H1 (cell line): ENCODE measurements at regions not wholly inside any gene's neighbourhood (a gene's known extent, or its start where the extent isn't known, plus 50 kb on each side); places are given as distances from the start of the nearest gene placed in this dataset.

ENCODE experiments used
- CTCF ChIA-PET: fragments of 300-600 bp; sonication (Branson Sonifier 250); formaldehyde crosslinking; loops from one replicate; lab custom pipeline; 2021; ENCODE audit not compliant: partially characterized antibody; lab: Charles Lee
- POLR2A ChIA-PET: fragments of 300-600 bp; sonication (Branson Sonifier 250); formaldehyde crosslinking; loops from one replicate; lab custom pipeline; 2021; ENCODE audit warnings: inconsistent platforms; ENCODE audit not compliant: partially characterized antibody; lab: Charles Lee
- DNase-seq, 2 experiments: peaks; one replicate each; pipeline versions ENCODE4 v3.0.0 to v3.0.0-alpha.2; 2010 to 2022; ENCODE audit warnings: low spot score in 2 of 2, low read depth in 1 of 2, mixed read lengths in 1 of 2
- FAIRE-seq: peaks from 2 replicates; lab custom pipeline; 2011; peaks lifted over from hg19 to GRCh38; lab: Jason Lieb, UNC
- H2AFZ ChIP-seq: 2 replicates; pipeline ENCODE4 v1.8.1; 2012; ENCODE audit warnings: low read length, inconsistent platforms
- H2AK5ac ChIP-seq: 2 replicates; pipeline ENCODE4 v1.6.1; 2013; ENCODE audit warnings: low read depth, low read length
- H2BK120ac ChIP-seq: replicated peaks from 2 replicates; pipeline ENCODE3; 2013; ENCODE audit warnings: low read depth, low read length, inconsistent platforms
- H2BK12ac ChIP-seq: 2 replicates; pipeline ENCODE4 v1.6.1; 2013; ENCODE audit warnings: low read depth, low read length
- H2BK15ac ChIP-seq: 2 replicates; pipeline ENCODE4 v1.6.1; 2013; ENCODE audit warnings: low read length
- H2BK20ac ChIP-seq: 2 replicates; pipeline ENCODE4 v1.6.1; 2013; ENCODE audit warnings: low read length
- H2BK5ac ChIP-seq: 2 replicates; pipeline ENCODE4 v1.6.1; 2013; ENCODE audit warnings: low read depth, low read length
- H3K14ac ChIP-seq: 2 replicates; pipeline ENCODE4 v1.6.1; 2013; ENCODE audit warnings: inconsistent platforms; ENCODE audit not compliant: insufficient read length
- H3K18ac ChIP-seq: 2 replicates; pipeline ENCODE4 v1.6.1; 2013; ENCODE audit warnings: low read length; ENCODE audit errors: extremely low read depth
- H3K23ac ChIP-seq: 2 replicates; pipeline ENCODE4 v1.6.1; 2013; ENCODE audit warnings: inconsistent platforms; ENCODE audit not compliant: insufficient read length
- H3K23me2 ChIP-seq: 2 replicates; pipeline ENCODE4 v1.6.1; 2013; ENCODE audit warnings: low read depth, low read length
- H3K27ac ChIP-seq: 2 replicates; pipeline ENCODE4 v1.6.1; 2011; ENCODE audit warnings: low read depth, low read length, inconsistent platforms
- H3K27me3 ChIP-seq, 4 experiments: replicated peaks in 1 of 4; 1 replicate in 1 of 4; 2 replicates in 3 of 4; pipeline versions ENCODE4 v1.6.1 to v1.8.1; 2011 to 2013; ENCODE audit warnings: low read length in 3 of 4, mild to moderate bottlenecking in 3 of 4, inconsistent platforms in 2 of 4, mixed read lengths in 2 of 4, moderate library complexity in 1 of 4; ENCODE audit not compliant: control insufficient read depth in 3 of 4, insufficient read depth in 3 of 4; ENCODE audit errors: extremely low read depth in 1 of 4
- H3K36me3 ChIP-seq, 4 experiments: 2 replicates each; pipeline versions ENCODE4 v1.6.1 to v1.8.1; 2011 to 2013; ENCODE audit warnings: mild to moderate bottlenecking in 4 of 4, low read length in 3 of 4, moderate library complexity in 2 of 4, control low read depth in 1 of 4, inconsistent platforms in 1 of 4; ENCODE audit not compliant: insufficient read depth in 4 of 4, control insufficient read depth in 2 of 4
- H3K4ac ChIP-seq: replicated peaks from 2 replicates; pipeline ENCODE3; 2013; ENCODE audit warnings: low read length, low read depth, mixed read lengths, inconsistent platforms; ENCODE audit not compliant: insufficient read length
- H3K4me1 ChIP-seq, 4 experiments: replicated peaks in 1 of 4; 1 replicate in 1 of 4; 2 replicates in 3 of 4; pipeline versions ENCODE4 v1.6.1 to v1.8.1; 2011 to 2013; ENCODE audit warnings: low read length in 3 of 4, inconsistent platforms in 2 of 4, mixed read lengths in 1 of 4; ENCODE audit not compliant: insufficient read depth in 4 of 4, control insufficient read depth in 3 of 4
- H3K4me2 ChIP-seq, 2 experiments: 2 replicates each; pipeline versions ENCODE4 v1.6.1 to v1.8.1; 2011 to 2013; ENCODE audit warnings: low read depth in 2 of 2, low read length in 2 of 2, control low read depth in 1 of 2, inconsistent platforms in 1 of 2, mild to moderate bottlenecking in 1 of 2; ENCODE audit not compliant: insufficient read depth in 1 of 2
- H3K4me3 ChIP-seq, 4 experiments: fragments of 200-600, 300-600 bp in 1 of 4; sonication (generic), shearing (Covaris generic), sonication (Bioruptor Twin) in 1 of 4; 2 replicates each; pipeline versions ENCODE4 v1.5.1 to v1.8.1; 2011 to 2016; ENCODE audit warnings: low read length in 4 of 4, low read depth in 3 of 4, control low read depth in 2 of 4, inconsistent platforms in 2 of 4, mild to moderate bottlenecking in 2 of 4, mixed read lengths in 1 of 4, moderate library complexity in 1 of 4; ENCODE audit not compliant: insufficient read depth in 2 of 4; ENCODE audit errors: extremely low read depth in 1 of 4
- H3K56ac ChIP-seq: replicated peaks from 2 replicates; pipeline ENCODE3; 2013; ENCODE audit warnings: low read depth, mild to moderate bottlenecking, mixed read lengths, low read length, inconsistent platforms; ENCODE audit not compliant: insufficient read length
- H3K79me1 ChIP-seq: 2 replicates; pipeline ENCODE4 v1.6.1; 2013; ENCODE audit warnings: low read depth, low read length, control low read depth
- H3K79me2 ChIP-seq, 2 experiments: 2 replicates each; pipeline versions ENCODE4 v1.6.1 to v1.8.1; 2012 to 2013; ENCODE audit warnings: low read length in 2 of 2, mild to moderate bottlenecking in 2 of 2, inconsistent platforms in 1 of 2; ENCODE audit not compliant: insufficient read depth in 2 of 2, control insufficient read depth in 1 of 2
- H3K9ac ChIP-seq, 4 experiments: replicated peaks in 1 of 4; 1 replicate in 1 of 4; 2 replicates in 3 of 4; pipeline versions ENCODE4 v1.6.1 to v1.8.1; 2011 to 2013; ENCODE audit warnings: low read depth in 3 of 4, low read length in 3 of 4, control low read depth in 2 of 4, mild to moderate bottlenecking in 2 of 4, moderate library complexity in 2 of 4, inconsistent platforms in 1 of 4; ENCODE audit errors: extremely low read depth in 1 of 4
- H3K9me3 ChIP-seq, 2 experiments: 2 replicates each; pipeline versions ENCODE4 v1.6.1 to v1.8.1; 2012 to 2013; ENCODE audit warnings: mild to moderate bottlenecking in 2 of 2, moderate library complexity in 2 of 2, control low read depth in 1 of 2, inconsistent platforms in 1 of 2, low read depth in 1 of 2, low read length in 1 of 2, mixed read lengths in 1 of 2; ENCODE audit not compliant: insufficient read depth in 2 of 2
- H4K20me1 ChIP-seq, 2 experiments: replicated peaks in 1 of 2; 2 replicates each; pipeline versions ENCODE3 to v1.8.1; 2011 to 2013; ENCODE audit warnings: inconsistent platforms in 2 of 2, low read length in 2 of 2, mild to moderate bottlenecking in 1 of 2; ENCODE audit not compliant: insufficient read depth in 2 of 2, control insufficient read depth in 1 of 2
- H4K5ac ChIP-seq: 2 replicates; pipeline ENCODE4 v1.6.1; 2013; ENCODE audit warnings: low read length, low read depth, mixed read lengths, inconsistent platforms; ENCODE audit not compliant: insufficient read length
- H4K8ac ChIP-seq: 2 replicates; pipeline ENCODE4 v1.8.0; 2013; ENCODE audit warnings: mild to moderate bottlenecking, moderate library complexity, low read length, inconsistent platforms; ENCODE audit not compliant: insufficient read depth; ENCODE audit errors: extremely low read depth
- H4K91ac ChIP-seq: replicated peaks from 2 replicates; pipeline ENCODE3; 2013; ENCODE audit warnings: low read length, mixed read lengths, inconsistent platforms; ENCODE audit not compliant: insufficient read length
- SP2 ChIP-seq: IDR thresholded peaks from 2 replicates; pipeline ENCODE4 v1.6.1; 2012; ENCODE audit warnings: mild to moderate bottlenecking, low read length, inconsistent platforms
- SRF ChIP-seq: IDR thresholded peaks from 2 replicates; pipeline ENCODE4 v1.6.1; 2011; ENCODE audit warnings: mild to moderate bottlenecking, low read depth, low read length, moderate library complexity
- WGBS, 2 experiments: shearing (Covaris generic) in 1 of 2; methylation state at CpG; one replicate each; pipeline versions ENCODE4 v1.1.6 to v1.1.7; 2013 to 2015; ENCODE audit warnings: low lambda C conversion rate in 2 of 2, mixed read lengths in 2 of 2, inconsistent platforms in 1 of 2, low coverage in 1 of 2, missing lambda C conversion rate in 1 of 2; ENCODE audit not compliant: insufficient replicate concordance in 2 of 2, insufficient coverage in 1 of 2, insufficient read length in 1 of 2; ENCODE audit errors: extremely low coverage in 1 of 2, missing lambda C conversion rate in 1 of 2; 5-methylcytosine and 5-hydroxymethylcytosine counted together

- FAIRE-seq (no peak), DNase-seq (no peak)
- H3K4me3 ChIP-seq, result no peak overlapping the region
- H2BK15ac ChIP-seq, result no peak overlapping the region
- no peak overlapping the region for H3K56ac ChIP-seq
- no peak overlapping the region for H2AK5ac ChIP-seq
- no peaks in the 10 kb centered on the region for H3K9me3 ChIP-seq
- H3K14ac ChIP-seq, result no peak overlapping the region
- H2BK12ac ChIP-seq, result no peak overlapping the region
- no peak overlapping the region for H4K5ac ChIP-seq
- no peaks in the 10 kb centered on the region for H3K27me3 ChIP-seq
- no peaks in the 10 kb centered on the region for H3K79me2 ChIP-seq
- no peak overlapping the region for H3K4me2 ChIP-seq
- no peak overlapping the region for H3K4ac ChIP-seq
- H4K20me1 ChIP-seq, result no peaks in the 10 kb centered on the region
- TF ChIP-seq SRF, result no peak
- TF ChIP-seq SP2, result no peak
- no peak overlapping the region for H4K91ac ChIP-seq
- no peak overlapping the region for H2BK120ac ChIP-seq
- POLR2A ChIA-PET, result no interaction called here
- H3K9ac ChIP-seq, result no peak overlapping the region
- no peak overlapping the region for H2BK5ac ChIP-seq
- no peak overlapping the region for H3K18ac ChIP-seq
- no peaks in the 10 kb centered on the region for H3K36me3 ChIP-seq
- no peak overlapping the region for H3K27ac ChIP-seq
- CTCF ChIA-PET, result interaction anchor here (0.6 kb wide), 1 partner anchor 97 kb away, joined by 3 read pairs; no protein-coding TSS in a partner anchor
- H4K8ac ChIP-seq, result no peak overlapping the region
- H2BK20ac ChIP-seq, result no peak overlapping the region
- no peak overlapping the region for H3K23ac ChIP-seq
- H3K79me1 ChIP-seq, result no peaks in the 10 kb centered on the region
- 76% methylated on average over 4 of the region's 4 CpGs; no CpG with 5 or more reads in 1 of the 2 experiments for WGBS, 2 experiments
- H3K4me1 ChIP-seq, result peaks cover 0 to 3% (median 0%) of the 10 kb centered on the region in 4 experiments; a peak in 1 of 7 replicates
- no peak overlapping the region for H2AFZ ChIP-seq
- H3K23me2 ChIP-seq, result no peaks in the 10 kb centered on the region
These were observed 147.4 kb upstream of the SIX2 start for GRCh38 chr2:45156605-45157004.
